Endothelial cell of umbilical vein (primary cell): ENCODE measurements at regions not wholly inside any gene's neighbourhood (a gene's known extent, or its start where the extent isn't known, plus 50 kb on each side); places are given as distances from the start of the nearest gene placed in this dataset.

Source experiments
- BruUV-seq: library from RNA; stranded (reverse); fragments of 400-500 nt; replicated peaks from 2 replicates; lab custom pipeline; 2021; lab: Mats Ljungman, UMichigan
- CTCF ChIA-PET: fragments of 300-600, 350-600 bp; sonication (Branson Sonifier 250); formaldehyde crosslinking; loops from one replicate; lab custom pipeline; 2021; ENCODE audit warnings: antibody characterized with exemption, inconsistent platforms; lab: Charles Lee
- POLR2A ChIA-PET: fragments of 300-600, 350-600 bp; sonication (Branson Sonifier 250); formaldehyde crosslinking; loops from one replicate; lab custom pipeline; 2021; ENCODE audit warnings: antibody characterized with exemption, inconsistent platforms; lab: Charles Lee
- DNase-seq: peaks from one replicate; pipeline ENCODE4 v3.0.0-alpha.2; 2011; ENCODE audit warnings: low read depth, low spot score
- FAIRE-seq: peaks from 2 replicates; lab custom pipeline; 2011; peaks lifted over from hg19 to GRCh38; lab: Jason Lieb, UNC
- H2AFZ ChIP-seq: 2 replicates; pipeline ENCODE4 v1.6.0; 2012; ENCODE audit warnings: low read depth, low read length, control low read depth, inconsistent platforms
- H3K27ac ChIP-seq: 2 replicates; pipeline ENCODE4 v1.5.1; 2011; ENCODE audit warnings: low read depth, mild to moderate bottlenecking, control low read depth, low read length, moderate library complexity; ENCODE audit not compliant: insufficient read depth
- H3K27me3 ChIP-seq, 2 experiments: 2 replicates each; pipeline versions ENCODE4 v1.6.0 to v1.6.1; 2011; ENCODE audit warnings: low read length in 2 of 2, mixed read lengths in 1 of 2; ENCODE audit not compliant: control insufficient read depth in 2 of 2, insufficient read depth in 2 of 2
- H3K36me3 ChIP-seq, 2 experiments: 2 replicates in 1 of 2; 3 replicates in 1 of 2; pipeline ENCODE4 v1.5.1; 2011; ENCODE audit warnings: low read length in 2 of 2, mild to moderate bottlenecking in 1 of 2, moderate library complexity in 1 of 2; ENCODE audit not compliant: control insufficient read depth in 2 of 2, insufficient read depth in 2 of 2; ENCODE audit errors: extremely low read depth in 1 of 2
- H3K4me1 ChIP-seq: 3 replicates; pipeline ENCODE4 v1.5.1; 2011; ENCODE audit warnings: mild to moderate bottlenecking, low read length; ENCODE audit not compliant: control insufficient read depth, insufficient read depth; ENCODE audit errors: extremely low read depth
- H3K4me2 ChIP-seq: 2 replicates; pipeline ENCODE4 v1.6.1; 2011; ENCODE audit warnings: low read length, control low read depth, mixed read lengths; ENCODE audit not compliant: insufficient read depth
- H3K4me3 ChIP-seq, 3 experiments: fragments of 200-600 bp in 1 of 3; sonication (generic), shearing (Covaris generic) in 1 of 3; replicated peaks in 1 of 3; 2 replicates each; pipeline ENCODE4 v1.5.1; 2011 to 2016; ENCODE audit warnings: control low read depth in 3 of 3, low read length in 3 of 3, mild to moderate bottlenecking in 2 of 3, inconsistent platforms in 1 of 3, low read depth in 1 of 3, moderate library complexity in 1 of 3; ENCODE audit not compliant: insufficient read depth in 1 of 3
- H3K79me2 ChIP-seq: 2 replicates; pipeline ENCODE4 v1.6.0; 2012; ENCODE audit warnings: low read length, inconsistent platforms; ENCODE audit not compliant: control insufficient read depth, insufficient read depth
- H3K9ac ChIP-seq: replicated peaks from 2 replicates; pipeline ENCODE3; 2011; ENCODE audit warnings: low read length, control low read depth; ENCODE audit not compliant: insufficient read depth; ENCODE audit errors: extremely low read depth
- H3K9me1 ChIP-seq: replicated peaks from 3 replicates; pipeline ENCODE4 v1.6.0; 2011; ENCODE audit warnings: mild to moderate bottlenecking, low read length; ENCODE audit not compliant: control insufficient read depth, insufficient read depth; ENCODE audit errors: extremely low read depth
- H3K9me3 ChIP-seq: replicated peaks from 2 replicates; pipeline ENCODE4 v1.5.1; 2012; ENCODE audit warnings: low read length, inconsistent platforms; ENCODE audit not compliant: control insufficient read depth, insufficient read depth
- H4K20me1 ChIP-seq: replicated peaks from 2 replicates; pipeline ENCODE3; 2011; ENCODE audit warnings: mild to moderate bottlenecking, low read length; ENCODE audit not compliant: control insufficient read depth, insufficient read depth; ENCODE audit errors: extremely low read depth
- CTCF ChIP-seq, 2 donors: IDR thresholded peaks; 1 replicate in 1 of 2; 2 replicates in 1 of 2; pipeline ENCODE4 v1.5.1; 2011; ENCODE audit warnings: low read length in 2 of 2, mild to moderate bottlenecking in 2 of 2, moderate library complexity in 2 of 2, control low read depth in 1 of 2, inconsistent platforms in 1 of 2, low read depth in 1 of 2; ENCODE audit not compliant: insufficient read depth in 1 of 2; ENCODE audit errors: extremely low read depth in 1 of 2
- EZH2 ChIP-seq: IDR thresholded peaks from 2 replicates; pipeline ENCODE4 v1.6.1; 2012; ENCODE audit warnings: borderline replicate concordance, low read depth, mild to moderate bottlenecking, moderate library complexity, low read length, inconsistent platforms; ENCODE audit not compliant: severe bottlenecking
- FOS ChIP-seq: IDR thresholded peaks from 2 replicates; pipeline ENCODE4 v1.6.1; 2011; ENCODE audit warnings: mild to moderate bottlenecking, low read length, moderate library complexity, borderline replicate concordance; ENCODE audit not compliant: insufficient read depth
- GATA2 ChIP-seq: IDR thresholded peaks from 2 replicates; pipeline ENCODE4 v1.7.0; 2011; ENCODE audit warnings: low read depth, mild to moderate bottlenecking, moderate library complexity, mixed read lengths, low read length; ENCODE audit not compliant: insufficient read length, insufficient read depth
- JUN ChIP-seq: IDR thresholded peaks from 2 replicates; pipeline ENCODE4 v1.6.1; 2011; ENCODE audit warnings: borderline replicate concordance, low read depth; ENCODE audit not compliant: insufficient read length, insufficient read depth
- MAX ChIP-seq: IDR thresholded peaks from 2 replicates; pipeline ENCODE4 v1.6.1; 2011; ENCODE audit not compliant: insufficient read depth, insufficient read length
- MYC ChIP-seq: IDR thresholded peaks from one replicate; pipeline ENCODE4 v1.6.1; 2011; ENCODE audit warnings: mild to moderate bottlenecking, low read depth, low read length
- POLR2A ChIP-seq: IDR thresholded peaks from 2 replicates; pipeline ENCODE4 v1.6.1; 2012; ENCODE audit warnings: low read depth, mild to moderate bottlenecking, control low read depth, low read length
- POLR2AphosphoS5 ChIP-seq: IDR thresholded peaks from 2 replicates; pipeline ENCODE4 v1.6.1; 2012; ENCODE audit warnings: low read depth, mild to moderate bottlenecking, control low read depth, low read length, moderate library complexity; ENCODE audit not compliant: insufficient read depth
- dilution Hi-C: fragments of 300-500 bp; cut with MboI; formaldehyde crosslinking; loops from one replicate; pipeline ENCODE4 v1.15.0; 2019; ENCODE audit warnings: low sequenced_read_pairs; ENCODE audit not compliant: extremely low pct_ligation_motif_present
- intact Hi-C: fragments of 100-400 bp; cut with micrococcal nuclease; formaldehyde crosslinking; loops from one replicate; pipeline ENCODE4 v1.10.0; 2022

- no peak overlapping the region for H2AFZ ChIP-seq
- no peaks in the 10 kb centered on the region for H3K79me2 ChIP-seq
- no TSS peak for BruUV-seq
- dilution Hi-C loops (no loop called here), intact Hi-C loops (no loop called here)
- FAIRE-seq = no peak
- H3K9me3 ChIP-seq = no peaks in the 10 kb centered on the region
- H3K4me1 ChIP-seq = no peaks in the 10 kb centered on the region
- H3K9me1 ChIP-seq = no peaks in the 10 kb centered on the region
- CTCF ChIA-PET = no interaction called here
- H3K4me3 ChIP-seq = no peak overlapping the region
- H3K27me3 ChIP-seq = no peaks in the 10 kb centered on the region
- no peak for DNase-seq
- no peaks in the 10 kb centered on the region for H3K36me3 ChIP-seq
- TF ChIP-seq GATA2 = no peak
- no peak for TF ChIP-seq MAX
- no peak for TF ChIP-seq CTCF (IDR thresholded peaks at IDR 0.05; ENCODE audit: extremely low read depth in 1 of 2, insufficient read depth in 1 of 2, low read depth in 1 of 2, low read length in 2 of 2)
- TF ChIP-seq EZH2 = no peak
- TF ChIP-seq MYC = no peak
- TF ChIP-seq POLR2A = no peak
- no peak for TF ChIP-seq JUN
- TF ChIP-seq POLR2AphosphoS5 = no peak
- no peak for TF ChIP-seq FOS
- POLR2A ChIA-PET = no interaction called here
- H3K9ac ChIP-seq = no peak overlapping the region
- H3K4me2 ChIP-seq = no peak overlapping the region
- H3K27ac ChIP-seq = no peak overlapping the region
- H4K20me1 ChIP-seq = no peaks in the 10 kb centered on the region
Observed at GRCh38 chr2:223314811-223315210, 262.8 kb downstream of the KCNE4 start.
